22Rv1 (cell line): ENCODE measurements at regions not wholly inside any gene's neighbourhood (a gene's known extent, or its start where the extent isn't known, plus 50 kb on each side); places are given as distances from the start of the nearest gene placed in this dataset.

Source experiments
- H3K27ac ChIP-seq: fragments of 450-650 bp; 2 replicates; pipeline ENCODE4 v1.5.1; 2017
- ZFX ChIP-seq: fragments of 450-650 bp; IDR thresholded peaks from 2 replicates; pipeline ENCODE4 v1.6.1; 2017; ENCODE audit warnings: antibody characterized with exemption, borderline replicate concordance
- TF ChIP-seq, protein P1 (sequence below): fragments of 450-650 bp; IDR thresholded peaks from 2 replicates; pipeline ENCODE4 v1.5.1; 2017; ENCODE audit warnings: mild to moderate bottlenecking

DNA sequence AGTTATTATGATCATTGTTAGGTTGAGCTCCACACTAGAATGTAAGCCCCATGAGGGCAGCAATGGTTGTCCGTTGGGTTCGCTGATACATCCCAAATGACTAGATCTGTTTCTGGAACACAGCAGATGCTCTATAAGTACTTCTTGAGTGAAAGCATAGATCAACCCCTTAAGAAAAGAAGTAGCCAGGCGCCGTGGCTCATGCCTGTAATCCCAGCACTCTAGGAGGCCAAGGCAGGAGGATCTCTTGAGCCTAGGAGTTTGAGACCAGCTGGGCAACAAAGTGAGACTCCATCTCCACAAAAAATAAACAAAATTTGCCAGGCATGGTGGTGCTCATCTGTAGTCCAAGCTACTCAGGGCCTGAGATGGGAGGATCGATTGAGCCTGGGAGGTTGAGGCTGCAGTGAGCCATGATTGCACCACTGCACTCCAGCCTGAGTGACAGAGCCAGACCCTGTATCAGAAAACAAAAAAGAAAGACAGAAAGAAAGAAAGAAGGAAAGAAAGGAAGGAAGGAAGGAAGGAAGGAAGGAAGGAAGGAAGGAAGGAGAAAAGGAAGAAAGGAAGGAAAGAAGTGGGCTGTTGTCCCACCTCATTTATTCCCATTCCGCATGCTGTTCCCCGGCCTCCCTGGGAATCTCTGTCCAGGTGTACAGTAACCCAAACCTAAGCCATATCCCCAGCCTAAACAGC lies 54.4 kb upstream of the RPL38 start:
- H3K27ac ChIP-seq = no peak overlapping the region
- TF ChIP-seq, protein P1, sequence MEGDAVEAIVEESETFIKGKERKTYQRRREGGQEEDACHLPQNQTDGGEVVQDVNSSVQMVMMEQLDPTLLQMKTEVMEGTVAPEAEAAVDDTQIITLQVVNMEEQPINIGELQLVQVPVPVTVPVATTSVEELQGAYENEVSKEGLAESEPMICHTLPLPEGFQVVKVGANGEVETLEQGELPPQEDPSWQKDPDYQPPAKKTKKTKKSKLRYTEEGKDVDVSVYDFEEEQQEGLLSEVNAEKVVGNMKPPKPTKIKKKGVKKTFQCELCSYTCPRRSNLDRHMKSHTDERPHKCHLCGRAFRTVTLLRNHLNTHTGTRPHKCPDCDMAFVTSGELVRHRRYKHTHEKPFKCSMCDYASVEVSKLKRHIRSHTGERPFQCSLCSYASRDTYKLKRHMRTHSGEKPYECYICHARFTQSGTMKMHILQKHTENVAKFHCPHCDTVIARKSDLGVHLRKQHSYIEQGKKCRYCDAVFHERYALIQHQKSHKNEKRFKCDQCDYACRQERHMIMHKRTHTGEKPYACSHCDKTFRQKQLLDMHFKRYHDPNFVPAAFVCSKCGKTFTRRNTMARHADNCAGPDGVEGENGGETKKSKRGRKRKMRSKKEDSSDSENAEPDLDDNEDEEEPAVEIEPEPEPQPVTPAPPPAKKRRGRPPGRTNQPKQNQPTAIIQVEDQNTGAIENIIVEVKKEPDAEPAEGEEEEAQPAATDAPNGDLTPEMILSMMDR = no peak
- no peak for TF ChIP-seq ZFX

DNA sequence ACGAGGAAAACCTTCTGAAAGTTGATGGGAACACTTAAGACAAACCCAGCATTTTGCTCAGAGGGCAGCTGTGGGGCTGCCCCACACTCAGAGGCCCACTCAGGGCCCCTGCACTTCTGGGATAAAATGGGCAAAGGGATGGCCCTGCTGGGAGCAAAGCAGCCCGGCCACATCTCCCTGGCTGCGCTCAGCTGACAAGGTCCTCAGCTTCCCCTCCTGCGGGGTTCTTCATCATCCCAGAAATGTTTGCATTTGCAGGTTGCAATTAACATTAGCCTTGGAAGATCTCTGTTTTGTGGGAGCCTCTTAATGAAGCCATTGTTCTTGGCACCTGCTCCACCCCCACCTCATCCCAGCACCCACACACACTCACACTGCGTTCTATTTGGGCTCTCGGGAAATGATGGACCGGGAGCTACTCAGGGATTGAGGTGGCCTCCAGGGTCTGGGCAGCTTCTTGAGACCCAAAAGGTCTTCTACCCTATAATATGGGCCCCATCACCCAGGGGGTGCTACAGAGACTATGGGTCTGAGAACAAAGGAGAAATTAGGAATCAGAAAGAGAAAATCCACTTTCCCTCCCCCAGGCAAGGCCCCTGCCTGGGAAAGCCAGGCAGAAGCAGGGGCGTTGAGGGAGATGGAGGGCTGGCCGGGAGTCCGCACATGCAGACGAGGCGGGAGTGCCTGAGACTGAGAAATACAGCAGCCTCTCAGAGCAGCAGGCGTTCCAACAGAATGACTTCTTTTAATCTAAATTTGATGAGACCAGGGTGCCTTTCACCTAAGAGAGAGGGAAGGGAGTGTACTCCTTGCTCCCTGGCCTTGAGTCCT lies 53.7 kb upstream of the RPL38 start:
- no peak overlapping the region for H3K27ac ChIP-seq
- no peak for TF ChIP-seq ZFX
- TF ChIP-seq, protein P1 = no peak

DNA sequence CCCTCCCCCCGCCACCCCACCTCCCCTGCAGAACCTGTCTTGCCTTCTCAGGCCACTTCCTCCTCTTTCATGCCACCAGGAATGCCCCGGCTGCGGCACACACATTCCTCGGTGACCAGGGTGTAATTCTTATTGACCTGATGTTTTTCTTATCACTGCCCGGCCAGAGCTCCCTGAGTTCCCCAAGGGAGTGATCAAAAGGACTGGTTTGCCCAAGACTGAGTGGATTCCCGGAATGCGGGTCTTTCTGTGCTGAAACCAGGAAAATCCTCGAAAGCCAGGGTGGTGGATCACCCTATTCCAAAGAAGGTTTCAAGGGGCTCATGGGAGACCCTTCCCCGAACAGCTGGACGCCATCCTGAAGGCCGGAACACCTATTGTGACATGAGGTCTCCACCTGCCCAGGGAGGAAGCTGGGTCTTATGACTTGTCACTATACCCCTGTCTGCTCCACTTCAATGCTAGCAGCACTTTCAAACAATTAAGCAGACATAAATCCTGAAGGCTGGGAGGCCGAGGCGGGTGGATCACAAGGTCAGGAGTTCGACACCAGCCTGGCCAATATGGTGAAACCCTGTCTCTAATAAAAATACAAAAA lies 53.0 kb upstream of the RPL38 start:
- no peak for TF ChIP-seq ZFX
- TF ChIP-seq, protein P1 = no peak
- H3K27ac ChIP-seq = no peak overlapping the region

DNA sequence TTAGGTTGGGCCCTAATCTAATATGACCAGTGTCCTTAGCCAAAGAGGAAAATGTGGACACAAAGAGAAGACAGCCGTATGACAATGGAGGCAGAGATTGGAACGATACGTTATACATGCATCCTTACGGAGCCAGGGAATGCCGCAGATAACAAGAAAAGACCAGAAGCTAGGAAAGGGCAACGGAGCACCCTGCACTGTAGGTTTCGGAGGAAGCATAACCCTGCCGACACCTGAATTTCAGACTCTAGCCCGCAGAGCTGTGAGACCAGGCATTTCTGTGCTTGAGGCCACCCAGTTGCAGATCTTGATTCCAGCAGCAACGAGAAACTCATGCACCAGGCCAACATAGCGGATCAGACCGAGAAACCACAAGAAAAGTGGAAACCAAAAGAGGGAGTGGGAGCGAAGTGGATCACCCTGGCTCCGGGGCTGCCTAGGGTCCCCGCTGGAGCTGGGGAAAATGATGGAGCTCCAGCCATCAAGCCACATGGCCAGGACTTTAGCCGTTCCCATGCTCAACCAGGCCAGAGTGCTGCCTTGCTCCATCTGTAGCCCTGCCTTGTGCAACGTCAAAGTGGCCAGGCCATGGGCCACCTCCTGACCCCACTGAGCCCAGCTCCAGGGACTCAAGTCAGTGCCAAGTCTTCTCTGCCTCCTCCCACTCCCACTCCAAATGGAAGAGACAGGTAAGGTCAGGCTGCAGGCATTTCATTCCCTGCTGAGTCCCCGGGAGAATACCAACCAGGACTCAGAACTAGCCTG lies 51.7 kb upstream of the RPL38 start:
- no peak overlapping the region for H3K27ac ChIP-seq
- TF ChIP-seq ZFX = no peak
- TF ChIP-seq, protein P1 = no peak

DNA sequence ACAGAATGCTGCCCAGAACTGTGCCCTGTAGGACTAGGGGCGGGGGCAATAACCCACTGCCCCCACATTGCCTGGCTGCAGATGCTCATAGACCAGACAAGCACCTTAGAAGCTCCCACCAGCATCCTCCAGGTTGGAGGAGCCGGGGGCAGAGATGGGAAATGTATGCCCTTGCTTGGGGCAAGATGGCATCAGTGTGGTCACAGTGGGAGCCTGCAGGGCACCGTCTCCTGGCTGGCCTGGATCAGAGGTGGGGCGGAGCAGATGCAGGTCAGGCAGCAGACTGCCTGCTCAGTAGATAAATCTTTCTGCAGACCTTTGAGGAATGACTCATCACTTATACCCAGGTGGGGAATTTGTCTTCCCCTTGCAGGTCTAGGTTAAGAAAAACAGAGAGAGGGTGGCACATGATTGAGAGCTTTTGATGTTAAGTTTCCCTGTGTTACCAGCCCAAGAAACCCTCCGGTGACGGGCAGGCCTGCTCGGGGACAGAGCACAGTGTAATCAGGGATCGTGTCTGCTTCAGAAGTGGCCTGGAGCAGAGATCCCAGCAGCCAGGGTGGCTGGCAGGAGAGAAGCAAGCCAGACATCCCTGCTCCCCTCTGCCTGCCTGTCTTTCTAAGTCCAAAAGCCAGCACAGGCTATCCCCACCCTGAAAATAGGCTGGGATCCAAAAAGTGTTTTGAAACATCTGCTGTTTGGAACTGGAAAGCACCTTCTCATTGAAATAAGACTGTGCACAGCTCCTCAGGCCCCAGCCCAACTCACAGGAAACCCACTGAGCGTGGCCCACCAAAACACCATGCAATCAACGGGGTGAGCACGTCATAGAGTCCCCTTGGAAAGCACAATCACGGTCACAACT lies 50.7 kb upstream of the RPL38 start:
- no peak overlapping the region for H3K27ac ChIP-seq
- TF ChIP-seq, protein P1 = no peak
- no peak for TF ChIP-seq ZFX

DNA sequence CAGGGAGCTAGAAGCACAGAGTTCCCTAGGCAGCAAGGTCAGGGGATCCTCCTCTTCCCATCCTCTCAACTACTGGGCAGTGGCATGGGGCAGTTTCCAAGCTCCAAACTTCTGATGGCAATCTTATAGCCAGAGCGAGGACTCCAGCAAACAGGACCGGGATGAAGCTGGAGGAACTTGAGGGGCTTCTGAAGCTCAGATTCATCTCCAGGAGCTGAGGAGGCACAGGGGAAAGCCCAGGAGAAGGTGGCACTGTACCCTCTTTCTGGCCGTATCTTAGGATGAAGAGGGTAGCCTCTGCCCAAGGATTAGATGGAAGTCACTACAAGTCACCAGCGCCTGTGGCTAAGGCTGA lies 50.0 kb upstream of the RPL38 start:
- TF ChIP-seq, protein P1 = no peak
- no peak for TF ChIP-seq ZFX
- H3K27ac ChIP-seq = no peak overlapping the region
